GM19468 (cell line): ENCODE measurements at regions not wholly inside any gene's neighbourhood (a gene's known extent, or its start where the extent isn't known, plus 50 kb on each side); places are given as distances from the start of the nearest gene placed in this dataset.
"Not testable (repeated sequence)": the region's sequence is repeated elsewhere in the genome, so short reads cannot be mapped to it uniquely, and the experiment has no call there.

ENCODE experiments used
- ATAC-seq: cut with Tn5 transposase; IDR thresholded peaks from one replicate; pipeline ENCODE4 v1.9.1; 2021; ENCODE audit warnings: mild to moderate bottlenecking, moderate library complexity, moderate number of reproducible peaks; ENCODE audit not compliant: unreplicated experiment; ENCODE audit errors: extremely low read depth

- no peak for ATAC-seq
These were observed 176.0 kb upstream of the NAMPT start for GRCh38 chr7:106460792-106461254.

GRCh38 chr7:106459397-106460072 lies 174.8 kb upstream of the NAMPT start:
- ATAC-seq, result no peak

GRCh38 chr7:106457678-106458077 lies 172.9 kb upstream of the NAMPT start:
- no peak for ATAC-seq

GRCh38 chr7:106456329-106456728 lies 171.5 kb upstream of the NAMPT start:
- ATAC-seq, result no peak

- no peak for ATAC-seq
These were observed 167.5 kb upstream of the NAMPT start for GRCh38 chr7:106452031-106452851.

GRCh38 chr7:106451171-106451570 lies 166.4 kb upstream of the NAMPT start:
- ATAC-seq, result no peak

- ATAC-seq, result no peak
These were observed 165.9 kb upstream of the NAMPT start for GRCh38 chr7:106450716-106451115.

GRCh38 chr7:106448992-106449859 lies 164.4 kb upstream of the NAMPT start:
- no peak for ATAC-seq

- no peak for ATAC-seq
These were observed 163.7 kb upstream of the NAMPT start for GRCh38 chr7:106448346-106448991.

- no peak for ATAC-seq
These were observed 162.6 kb upstream of the NAMPT start for GRCh38 chr7:106447318-106447847.

- not testable (repeated sequence) for ATAC-seq
These were observed 160.6 kb upstream of the NAMPT start for GRCh38 chr7:106445366-106445765.

- no peak for ATAC-seq
These were observed 159.4 kb upstream of the NAMPT start for GRCh38 chr7:106444068-106444655.

- ATAC-seq, result no peak
These were observed 158.4 kb upstream of the NAMPT start for GRCh38 chr7:106443156-106443555.

- no peak for ATAC-seq
These were observed 157.7 kb upstream of the NAMPT start for GRCh38 chr7:106442476-106442875.

GRCh38 chr7:106441343-106441742 lies 156.6 kb upstream of the NAMPT start:
- ATAC-seq, result not testable (repeated sequence)

GRCh38 chr7:106436933-106437332 lies 152.2 kb upstream of the NAMPT start:
- not testable (repeated sequence) for ATAC-seq

GRCh38 chr7:106433377-106433776 lies 148.6 kb upstream of the NAMPT start:
- ATAC-seq, result no peak

GRCh38 chr7:106430535-106431455 lies 146.0 kb upstream of the NAMPT start:
- ATAC-seq, result no peak
